ENCODE measurements at regions not wholly inside any gene's neighbourhood (a gene's known extent, or its start where the extent isn't known, plus 50 kb on each side); places are given as distances from the start of the nearest gene placed in this dataset.

GRCh38 chr11:112639469-112639868 lies 321.8 kb upstream of the NCAM1 start:
- Histone ChIP-seq H3K27me3 (ENCODE audit: control insufficient read depth, insufficient read depth, low read length) (no peaks in the 10 kb centered on the region), H3K4me1 (ENCODE audit: control insufficient read depth, insufficient read depth, low read length) (peaks cover 6% of the 10 kb centered on the region; the same call in 1 of the 2 replicates), H3K27ac (ENCODE audit: low read depth, low read length) (no peak overlapping the region)

DNA sequence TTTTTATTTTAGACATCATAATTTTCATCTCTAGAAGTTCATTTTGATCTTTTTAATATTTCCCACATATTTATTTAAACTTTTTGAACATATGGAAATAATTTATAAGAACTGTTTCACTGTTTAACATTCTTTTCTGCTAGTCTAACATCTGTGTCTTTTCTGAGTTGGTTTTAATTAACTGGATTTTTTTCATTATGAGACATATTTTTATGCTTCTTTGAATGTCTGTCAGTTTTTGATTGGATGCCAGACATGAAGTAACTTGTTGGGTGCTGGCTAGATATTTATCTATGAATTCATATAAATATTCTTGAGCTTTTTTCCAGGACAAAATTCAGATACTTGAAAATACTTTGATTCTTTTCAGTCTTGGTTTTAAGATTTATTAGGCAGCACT lies 317.8 kb upstream of the NCAM1 start:
- Histone ChIP-seq H3K4me3 (ENCODE audit: low read depth, low read length) (no peak overlapping the region), H3K9ac (ENCODE audit: low read length) (no peak overlapping the region), H3K27me3 (ENCODE audit: control insufficient read depth, insufficient read depth, low read length) (no peaks in the 10 kb centered on the region), H3K4me1 (ENCODE audit: control insufficient read depth, insufficient read depth, low read length) (no peaks in the 10 kb centered on the region), H3K27ac (ENCODE audit: low read depth, low read length) (no peak overlapping the region), H3K36me3 (ENCODE audit: control insufficient read depth, insufficient read depth, low read length) (no peaks in the 10 kb centered on the region), H3K9me3 (ENCODE audit: control insufficient read depth, insufficient read depth, low read depth, low read length) (peaks cover 9% of the 10 kb centered on the region)

More at GRCh38 chr11:112639469-112639868, 321.8 kb upstream of the NCAM1 start:
- no peak overlapping the region for H3K4me3 ChIP-seq (ENCODE audit: low read depth, low read length)
- H3K9me3 ChIP-seq (ENCODE audit: control insufficient read depth, insufficient read depth, low read depth, low read length): peaks cover 12% of the 10 kb centered on the region
- H3K9ac ChIP-seq (ENCODE audit: low read length): no peak overlapping the region
- H3K36me3 ChIP-seq (ENCODE audit: control insufficient read depth, insufficient read depth, low read length): no peaks in the 10 kb centered on the region

- peaks cover 7% of the 10 kb centered on the region for H3K9me3 ChIP-seq (ENCODE audit: control insufficient read depth, insufficient read depth, low read depth, low read length)
- no peaks in the 10 kb centered on the region for H3K36me3 ChIP-seq (ENCODE audit: control insufficient read depth, insufficient read depth, low read length)
- H3K4me1 ChIP-seq (ENCODE audit: control insufficient read depth, insufficient read depth, low read length): no peaks in the 10 kb centered on the region
- no peak overlapping the region for H3K4me3 ChIP-seq (ENCODE audit: low read depth, low read length)
- no peak overlapping the region for H3K9ac ChIP-seq (ENCODE audit: low read length)
- H3K27me3 ChIP-seq (ENCODE audit: control insufficient read depth, insufficient read depth, low read length): no peaks in the 10 kb centered on the region
- no peak overlapping the region for H3K27ac ChIP-seq (ENCODE audit: low read depth, low read length)
These were observed 316.6 kb upstream of the NCAM1 start for GRCh38 chr11:112644410-112645131.

DNA sequence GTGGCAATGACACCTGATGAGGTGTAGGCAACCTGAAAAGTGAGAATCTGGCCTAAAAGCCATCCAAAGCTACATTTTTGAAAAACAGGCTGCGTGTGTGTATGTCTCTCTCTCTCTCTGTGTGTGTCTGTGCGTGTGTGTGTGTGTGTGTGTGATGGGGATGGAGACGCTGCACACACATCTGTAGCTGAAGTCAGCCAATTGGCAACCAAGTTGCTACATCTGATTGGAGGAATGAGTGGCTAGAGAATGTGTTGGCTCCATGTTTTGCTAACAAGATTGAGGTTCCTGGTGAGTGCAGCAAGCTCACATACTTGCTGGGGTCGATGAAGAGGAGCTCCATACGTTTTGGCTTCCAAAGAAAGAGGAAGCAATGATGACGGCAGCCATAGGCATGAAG lies 311.4 kb upstream of the NCAM1 start:
- Histone ChIP-seq H3K27ac (ENCODE audit: low read depth, low read length) (no peak overlapping the region), H3K36me3 (ENCODE audit: control insufficient read depth, insufficient read depth, low read length) (no peaks in the 10 kb centered on the region), H3K27me3 (ENCODE audit: control insufficient read depth, insufficient read depth, low read length) (no peaks in the 10 kb centered on the region), H3K9me3 (ENCODE audit: control insufficient read depth, insufficient read depth, low read depth, low read length) (no peaks in the 10 kb centered on the region), H3K4me3 (ENCODE audit: low read depth, low read length) (no peak overlapping the region), H3K4me1 (ENCODE audit: control insufficient read depth, insufficient read depth, low read length) (peaks cover 8% of the 10 kb centered on the region; the same call in 1 of the 2 replicates), H3K9ac (ENCODE audit: low read length) (no peak overlapping the region)

- Histone ChIP-seq H3K27ac (ENCODE audit: low read depth, low read length) (no peak overlapping the region), H3K4me1 (ENCODE audit: control insufficient read depth, insufficient read depth, low read length) (peaks cover 8% of the 10 kb centered on the region; the same call in 1 of the 2 replicates), H3K9ac (ENCODE audit: low read length) (no peak overlapping the region), H3K4me3 (ENCODE audit: low read depth, low read length) (no peak overlapping the region), H3K27me3 (ENCODE audit: control insufficient read depth, insufficient read depth, low read length) (no peaks in the 10 kb centered on the region), H3K36me3 (ENCODE audit: control insufficient read depth, insufficient read depth, low read length) (no peaks in the 10 kb centered on the region), H3K9me3 (ENCODE audit: control insufficient read depth, insufficient read depth, low read depth, low read length) (no peaks in the 10 kb centered on the region)
These were observed 310.7 kb upstream of the NCAM1 start for GRCh38 chr11:112650527-112650926.

DNA sequence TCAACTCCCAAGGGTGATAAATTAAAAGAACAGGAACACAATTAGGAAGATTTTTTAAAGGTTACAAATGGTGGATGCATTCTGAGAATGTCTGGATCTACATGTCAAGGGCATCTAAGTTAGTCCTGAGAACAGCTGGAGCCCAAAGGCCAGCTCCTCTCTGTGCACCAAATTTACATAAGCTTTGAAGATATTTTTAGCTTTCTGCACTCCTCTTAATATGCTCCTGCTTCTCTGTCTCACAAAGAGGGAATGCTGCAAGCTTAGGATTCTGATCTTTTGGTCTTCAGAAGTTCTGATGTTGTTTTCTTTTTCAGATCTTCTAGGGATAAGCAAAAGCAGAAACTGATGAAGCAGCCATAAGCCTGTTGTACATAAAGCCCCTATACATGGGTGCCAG lies 309.8 kb upstream of the NCAM1 start:
- Histone ChIP-seq H3K36me3 (ENCODE audit: control insufficient read depth, insufficient read depth, low read length) (no peaks in the 10 kb centered on the region), H3K27me3 (ENCODE audit: control insufficient read depth, insufficient read depth, low read length) (no peaks in the 10 kb centered on the region), H3K4me3 (ENCODE audit: low read depth, low read length) (no peak overlapping the region), H3K4me1 (ENCODE audit: control insufficient read depth, insufficient read depth, low read length) (peaks cover 8% of the 10 kb centered on the region; the same call in 1 of the 2 replicates), H3K9me3 (ENCODE audit: control insufficient read depth, insufficient read depth, low read depth, low read length) (no peaks in the 10 kb centered on the region), H3K9ac (ENCODE audit: low read length) (no peak overlapping the region), H3K27ac (ENCODE audit: low read depth, low read length) (no peak overlapping the region)

GRCh38 chr11:112652786-112653390 lies 308.3 kb upstream of the NCAM1 start:
- no peak overlapping the region for H3K9ac ChIP-seq (ENCODE audit: low read length)

GRCh38 chr11:112655371-112655770 lies 305.8 kb upstream of the NCAM1 start:
- H3K27me3 ChIP-seq (ENCODE audit: control insufficient read depth, insufficient read depth, low read length): no peaks in the 10 kb centered on the region
- H3K4me1 ChIP-seq (ENCODE audit: control insufficient read depth, insufficient read depth, low read length): peaks cover 8% of the 10 kb centered on the region; the same call in 1 of the 2 replicates
- H3K27ac ChIP-seq (ENCODE audit: low read depth, low read length): no peak overlapping the region
- H3K9me3 ChIP-seq (ENCODE audit: control insufficient read depth, insufficient read depth, low read depth, low read length): no peaks in the 10 kb centered on the region
- no peak overlapping the region for H3K4me3 ChIP-seq (ENCODE audit: low read depth, low read length)
- H3K36me3 ChIP-seq (ENCODE audit: control insufficient read depth, insufficient read depth, low read length): no peaks in the 10 kb centered on the region
- no peak overlapping the region for H3K9ac ChIP-seq (ENCODE audit: low read length)

More at GRCh38 chr11:112652786-112653390, 308.3 kb upstream of the NCAM1 start:
- H3K27me3 ChIP-seq (ENCODE audit: control insufficient read depth, insufficient read depth, low read length): no peaks in the 10 kb centered on the region
- H3K27ac ChIP-seq (ENCODE audit: low read depth, low read length): no peak overlapping the region
- H3K4me3 ChIP-seq (ENCODE audit: low read depth, low read length): no peak overlapping the region
- no peaks in the 10 kb centered on the region for H3K9me3 ChIP-seq (ENCODE audit: control insufficient read depth, insufficient read depth, low read depth, low read length)
- no peaks in the 10 kb centered on the region for H3K36me3 ChIP-seq (ENCODE audit: control insufficient read depth, insufficient read depth, low read length)
- H3K4me1 ChIP-seq (ENCODE audit: control insufficient read depth, insufficient read depth, low read length): peaks cover 8% of the 10 kb centered on the region; the same call in 1 of the 2 replicates

GRCh38 chr11:112656772-112657428 lies 304.3 kb upstream of the NCAM1 start:
- H3K27me3 ChIP-seq (ENCODE audit: control insufficient read depth, insufficient read depth, low read length): no peaks in the 10 kb centered on the region
- H3K4me3 ChIP-seq (ENCODE audit: low read depth, low read length): no peak overlapping the region
- no peaks in the 10 kb centered on the region for H3K4me1 ChIP-seq (ENCODE audit: control insufficient read depth, insufficient read depth, low read length)
- H3K9me3 ChIP-seq (ENCODE audit: control insufficient read depth, insufficient read depth, low read depth, low read length): no peaks in the 10 kb centered on the region
- H3K27ac ChIP-seq (ENCODE audit: low read depth, low read length): no peak overlapping the region
- H3K9ac ChIP-seq (ENCODE audit: low read length): no peak overlapping the region
- no peaks in the 10 kb centered on the region for H3K36me3 ChIP-seq (ENCODE audit: control insufficient read depth, insufficient read depth, low read length)

DNA sequence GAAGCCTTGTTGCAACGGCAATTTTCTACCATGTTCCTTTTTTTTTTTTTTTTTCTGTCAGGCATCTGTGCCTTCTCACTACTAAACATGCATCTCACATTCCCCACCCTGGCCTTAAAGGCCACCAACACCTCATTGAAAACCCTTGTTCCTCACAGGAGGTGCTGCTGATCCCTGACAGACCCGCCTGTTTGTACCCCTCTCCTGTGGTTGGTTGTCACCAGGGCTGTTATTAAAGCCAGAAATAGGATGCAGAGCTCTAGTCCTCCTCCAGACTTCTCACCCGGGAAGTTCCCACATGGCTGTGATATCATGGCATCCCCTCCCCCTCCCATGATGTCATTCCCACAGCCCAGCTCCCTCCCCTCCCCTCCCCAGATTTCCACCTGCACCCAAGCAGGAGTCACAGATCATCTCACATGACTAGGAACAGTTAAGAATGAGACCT lies 302.8 kb upstream of the NCAM1 start:
- Histone ChIP-seq H3K27me3 (ENCODE audit: control insufficient read depth, insufficient read depth, low read length) (no peaks in the 10 kb centered on the region), H3K9ac (ENCODE audit: low read length) (no peak overlapping the region), H3K9me3 (ENCODE audit: control insufficient read depth, insufficient read depth, low read depth, low read length) (no peaks in the 10 kb centered on the region), H3K27ac (ENCODE audit: low read depth, low read length) (no peak overlapping the region), H3K4me3 (ENCODE audit: low read depth, low read length) (no peak overlapping the region), H3K4me1 (ENCODE audit: control insufficient read depth, insufficient read depth, low read length) (no peaks in the 10 kb centered on the region), H3K36me3 (ENCODE audit: control insufficient read depth, insufficient read depth, low read length) (no peaks in the 10 kb centered on the region)

GRCh38 chr11:112661146-112661545 lies 300.1 kb upstream of the NCAM1 start:
- no peak overlapping the region for H3K27ac ChIP-seq (ENCODE audit: low read depth, low read length)
- no peak overlapping the region for H3K4me3 ChIP-seq (ENCODE audit: low read depth, low read length)
- H3K4me1 ChIP-seq (ENCODE audit: control insufficient read depth, insufficient read depth, low read length): no peaks in the 10 kb centered on the region
- no peaks in the 10 kb centered on the region for H3K36me3 ChIP-seq (ENCODE audit: control insufficient read depth, insufficient read depth, low read length)
- H3K9me3 ChIP-seq (ENCODE audit: control insufficient read depth, insufficient read depth, low read depth, low read length): no peaks in the 10 kb centered on the region
- H3K27me3 ChIP-seq (ENCODE audit: control insufficient read depth, insufficient read depth, low read length): no peaks in the 10 kb centered on the region
- no peak overlapping the region for H3K9ac ChIP-seq (ENCODE audit: low read length)

Measured in HUES6 (cell line).